Panc1 (cell line): ENCODE measurements at regions not wholly inside any gene's neighbourhood (a gene's known extent, or its start where the extent isn't known, plus 50 kb on each side); places are given as distances from the start of the nearest gene placed in this dataset.

Experiments used
- ATAC-seq: fragments of 200-7000 bp; cut with Tn5 transposase; 2 replicates; pipeline ENCODE4 v1.9.1; 2020; ENCODE audit warnings: mild to moderate bottlenecking, moderate library complexity
- BruUV-seq: library from RNA; stranded (reverse); fragments of 400-500 nt; replicated peaks from 2 replicates; lab custom pipeline; 2021; lab: Mats Ljungman, UMichigan
- CTCF ChIA-PET: fragments of 300-600 bp; sonication (Branson Sonifier 250); formaldehyde crosslinking; loops from one replicate; lab custom pipeline; 2022; ENCODE audit warnings: antibody characterized with exemption; lab: Charles Lee
- POLR2A ChIA-PET: fragments of 300-600 bp; sonication (Branson Sonifier 250); formaldehyde crosslinking; loops from one replicate; lab custom pipeline; 2022; ENCODE audit warnings: antibody characterized with exemption; lab: Charles Lee
- DNase-seq: peaks from one replicate; pipeline ENCODE4 v3.0.0-alpha.2; 2010; ENCODE audit warnings: low read depth, low spot score
- H3K27ac ChIP-seq: 2 replicates; pipeline ENCODE4 v1.5.1; 2011; ENCODE audit warnings: mild to moderate bottlenecking, low read length, inconsistent platforms
- H3K27me3 ChIP-seq: fragments of 200-500 bp; sonication (Bioruptor generic); 2 replicates; pipeline ENCODE4 v1.6.0; 2014; ENCODE audit warnings: low read length, inconsistent platforms; ENCODE audit not compliant: control insufficient read depth, insufficient read depth
- H3K36me3 ChIP-seq: fragments of 200-500 bp; sonication (Bioruptor generic); 2 replicates; pipeline ENCODE4 v1.5.1; 2014; ENCODE audit warnings: inconsistent platforms, mild to moderate bottlenecking, low read length, moderate library complexity; ENCODE audit not compliant: control insufficient read depth, insufficient read depth
- H3K4me1 ChIP-seq: 2 replicates; pipeline ENCODE4 v1.5.1; 2011; ENCODE audit warnings: inconsistent platforms, mild to moderate bottlenecking, low read length, moderate library complexity; ENCODE audit not compliant: control insufficient read depth, insufficient read depth
- H3K4me3 ChIP-seq, 2 experiments: 2 replicates each; pipeline ENCODE4 v1.5.1; 2011 to 2012; ENCODE audit warnings: low read depth in 2 of 2, low read length in 2 of 2, mild to moderate bottlenecking in 2 of 2, inconsistent platforms in 1 of 2, moderate library complexity in 1 of 2
- H3K9me3 ChIP-seq: fragments of 200-500 bp; sonication (Bioruptor generic); 2 replicates; pipeline ENCODE4 v1.5.1; 2014; ENCODE audit warnings: low read depth, mild to moderate bottlenecking, inconsistent platforms, low read length, moderate library complexity; ENCODE audit not compliant: control insufficient read depth, insufficient read depth
- POLR2AphosphoS5 ChIP-seq: IDR thresholded peaks from 2 replicates; pipeline ENCODE4 v1.6.1; 2012; ENCODE audit warnings: mild to moderate bottlenecking, low read depth, low read length, moderate library complexity
- SIN3A ChIP-seq: IDR thresholded peaks from 2 replicates; pipeline ENCODE4 v1.6.1; 2012; ENCODE audit warnings: low read depth, mild to moderate bottlenecking, low read length, moderate library complexity, borderline replicate concordance; ENCODE audit not compliant: insufficient read depth
- TCF7L2 ChIP-seq: IDR thresholded peaks from 2 replicates; pipeline ENCODE4 v1.6.1; 2011; ENCODE audit warnings: mild to moderate bottlenecking, low read depth, low read length, inconsistent platforms
- in situ Hi-C: cut with HindIII; loops from 2 replicates; pipeline ENCODE4 v1.10.0; 2016; ENCODE audit warnings: low sequenced_read_pairs, low pct_unique_long_range_greater_than_20kb
- intact Hi-C: fragments of 100-400 bp; cut with micrococcal nuclease; formaldehyde crosslinking; loops from one replicate; pipeline ENCODE4 v1.10.0; 2022; ENCODE audit not compliant: unreplicated experiment
- TF ChIP-seq, protein P1 (sequence below), 2 experiments: IDR thresholded peaks; 2 replicates each; pipeline ENCODE4 v1.6.1; 2011 to 2012; ENCODE audit warnings: low read depth in 2 of 2, control low read depth in 1 of 2, low read length in 1 of 2, mild to moderate bottlenecking in 1 of 2, moderate library complexity in 1 of 2; ENCODE audit not compliant: insufficient read depth in 1 of 2
- TF ChIP-seq, protein P2 (sequence below): fragments of 450-650 bp; IDR thresholded peaks from 2 replicates; pipeline ENCODE4 v1.5.1; 2017; ENCODE audit warnings: mild to moderate bottlenecking

DNA sequence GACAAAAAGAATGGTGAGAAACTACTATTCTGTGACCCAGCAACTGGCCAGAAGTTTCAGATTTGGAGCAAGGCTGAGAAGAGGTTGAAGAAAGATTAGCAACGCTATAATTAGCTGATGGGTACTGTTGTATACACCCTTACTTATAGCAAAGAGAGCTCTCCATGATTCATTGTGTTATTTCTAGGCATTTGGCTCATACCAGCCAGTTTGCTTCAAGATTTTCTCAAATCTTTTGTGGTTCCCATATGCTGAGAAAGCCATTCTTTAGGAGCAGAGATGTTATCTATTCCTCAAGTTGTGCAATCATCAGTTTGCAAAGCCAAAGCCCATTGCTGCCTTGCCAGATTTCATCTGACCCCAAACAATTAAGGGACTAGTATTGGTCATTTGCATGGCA lies 179.4 kb downstream of the ETS1 start:
- Histone ChIP-seq H3K27ac (no peak overlapping the region), H3K4me1 (no peaks in the 10 kb centered on the region), H3K9me3 (no peaks in the 10 kb centered on the region), H3K27me3 (no peaks in the 10 kb centered on the region; the same call in 1 of the 2 replicates), H3K4me3 (no peak overlapping the region), H3K36me3 (no peaks in the 10 kb centered on the region)
- BruUV-seq = no TSS peak
- ChIA-PET CTCF (no interaction called here), POLR2A (no interaction called here)
- in situ Hi-C loops = no loop called here
- intact Hi-C loops = no loop called here
- ATAC-seq (no peak), DNase-seq (no peak)
- no peak for TF ChIP-seq TCF7L2
- TF ChIP-seq, protein P1, sequence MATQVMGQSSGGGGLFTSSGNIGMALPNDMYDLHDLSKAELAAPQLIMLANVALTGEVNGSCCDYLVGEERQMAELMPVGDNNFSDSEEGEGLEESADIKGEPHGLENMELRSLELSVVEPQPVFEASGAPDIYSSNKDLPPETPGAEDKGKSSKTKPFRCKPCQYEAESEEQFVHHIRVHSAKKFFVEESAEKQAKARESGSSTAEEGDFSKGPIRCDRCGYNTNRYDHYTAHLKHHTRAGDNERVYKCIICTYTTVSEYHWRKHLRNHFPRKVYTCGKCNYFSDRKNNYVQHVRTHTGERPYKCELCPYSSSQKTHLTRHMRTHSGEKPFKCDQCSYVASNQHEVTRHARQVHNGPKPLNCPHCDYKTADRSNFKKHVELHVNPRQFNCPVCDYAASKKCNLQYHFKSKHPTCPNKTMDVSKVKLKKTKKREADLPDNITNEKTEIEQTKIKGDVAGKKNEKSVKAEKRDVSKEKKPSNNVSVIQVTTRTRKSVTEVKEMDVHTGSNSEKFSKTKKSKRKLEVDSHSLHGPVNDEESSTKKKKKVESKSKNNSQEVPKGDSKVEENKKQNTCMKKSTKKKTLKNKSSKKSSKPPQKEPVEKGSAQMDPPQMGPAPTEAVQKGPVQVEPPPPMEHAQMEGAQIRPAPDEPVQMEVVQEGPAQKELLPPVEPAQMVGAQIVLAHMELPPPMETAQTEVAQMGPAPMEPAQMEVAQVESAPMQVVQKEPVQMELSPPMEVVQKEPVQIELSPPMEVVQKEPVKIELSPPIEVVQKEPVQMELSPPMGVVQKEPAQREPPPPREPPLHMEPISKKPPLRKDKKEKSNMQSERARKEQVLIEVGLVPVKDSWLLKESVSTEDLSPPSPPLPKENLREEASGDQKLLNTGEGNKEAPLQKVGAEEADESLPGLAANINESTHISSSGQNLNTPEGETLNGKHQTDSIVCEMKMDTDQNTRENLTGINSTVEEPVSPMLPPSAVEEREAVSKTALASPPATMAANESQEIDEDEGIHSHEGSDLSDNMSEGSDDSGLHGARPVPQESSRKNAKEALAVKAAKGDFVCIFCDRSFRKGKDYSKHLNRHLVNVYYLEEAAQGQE (IDR thresholded peaks at IDR 0.05; ENCODE audit: insufficient read depth in 1 of 2, low read depth in 2 of 2, low read length in 1 of 2) = no peak
- TF ChIP-seq, protein P2, sequence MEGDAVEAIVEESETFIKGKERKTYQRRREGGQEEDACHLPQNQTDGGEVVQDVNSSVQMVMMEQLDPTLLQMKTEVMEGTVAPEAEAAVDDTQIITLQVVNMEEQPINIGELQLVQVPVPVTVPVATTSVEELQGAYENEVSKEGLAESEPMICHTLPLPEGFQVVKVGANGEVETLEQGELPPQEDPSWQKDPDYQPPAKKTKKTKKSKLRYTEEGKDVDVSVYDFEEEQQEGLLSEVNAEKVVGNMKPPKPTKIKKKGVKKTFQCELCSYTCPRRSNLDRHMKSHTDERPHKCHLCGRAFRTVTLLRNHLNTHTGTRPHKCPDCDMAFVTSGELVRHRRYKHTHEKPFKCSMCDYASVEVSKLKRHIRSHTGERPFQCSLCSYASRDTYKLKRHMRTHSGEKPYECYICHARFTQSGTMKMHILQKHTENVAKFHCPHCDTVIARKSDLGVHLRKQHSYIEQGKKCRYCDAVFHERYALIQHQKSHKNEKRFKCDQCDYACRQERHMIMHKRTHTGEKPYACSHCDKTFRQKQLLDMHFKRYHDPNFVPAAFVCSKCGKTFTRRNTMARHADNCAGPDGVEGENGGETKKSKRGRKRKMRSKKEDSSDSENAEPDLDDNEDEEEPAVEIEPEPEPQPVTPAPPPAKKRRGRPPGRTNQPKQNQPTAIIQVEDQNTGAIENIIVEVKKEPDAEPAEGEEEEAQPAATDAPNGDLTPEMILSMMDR = no peak

DNA sequence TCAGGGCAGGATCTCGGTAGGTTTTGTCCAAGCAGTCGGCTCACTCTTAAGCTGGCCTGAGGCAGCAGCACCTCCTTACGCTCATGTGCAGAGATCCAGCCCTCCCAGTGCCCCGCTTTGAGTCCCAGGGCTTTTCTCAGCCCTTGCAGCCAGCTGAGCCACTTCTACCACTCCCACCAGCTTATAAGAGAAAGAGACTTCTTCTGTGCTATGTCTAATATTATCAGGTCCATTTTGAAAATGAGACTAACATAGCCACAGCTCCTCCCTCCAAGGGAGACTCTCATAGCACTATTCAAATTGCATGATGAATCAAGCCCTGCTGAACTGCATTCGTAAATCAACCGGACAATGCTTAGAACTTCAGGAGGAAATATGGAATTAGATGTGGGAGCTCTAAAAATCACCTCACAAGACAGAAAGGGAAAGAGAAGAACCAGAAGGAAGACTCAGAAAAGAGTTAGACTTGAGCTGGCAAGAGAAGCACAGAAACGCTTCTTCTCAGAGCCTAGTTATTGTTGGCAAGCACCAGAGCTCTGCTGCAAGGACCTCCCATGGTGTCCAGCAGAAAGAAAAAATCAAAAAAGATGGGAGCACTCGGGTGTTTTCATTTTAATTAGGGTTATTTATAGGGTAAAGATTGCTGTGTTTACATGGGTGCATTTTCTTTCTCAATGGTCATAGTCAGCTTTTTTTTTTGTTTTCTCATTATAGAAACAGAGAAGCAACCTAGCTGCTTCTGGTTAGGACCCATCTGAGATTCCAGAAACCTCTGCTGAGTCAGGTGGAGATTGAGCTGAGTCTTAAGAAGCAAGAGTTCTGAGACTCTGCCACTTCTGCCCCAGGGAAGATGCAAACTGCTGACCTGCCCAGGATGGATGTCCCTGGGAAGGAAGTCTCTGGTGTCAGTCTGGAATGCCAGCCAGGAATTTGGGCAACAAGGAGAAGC lies 181.4 kb downstream of the ETS1 start:
- no peak for ATAC-seq
- no peak for DNase-seq
- no peak overlapping the region for H3K4me3 ChIP-seq
- no peaks in the 10 kb centered on the region for H3K9me3 ChIP-seq
- H3K27ac ChIP-seq = no peak overlapping the region
- BruUV-seq = no TSS peak
- TF ChIP-seq, protein P2 = no peak
- TF ChIP-seq SIN3A (no peak), POLR2AphosphoS5 (no peak), TCF7L2 (no peak)
- TF ChIP-seq, protein P1 (IDR thresholded peaks at IDR 0.05; ENCODE audit: insufficient read depth in 1 of 2, low read depth in 2 of 2, low read length in 1 of 2) = no peak
- in situ Hi-C loops (no loop called here), intact Hi-C loops (no loop called here)
- ChIA-PET CTCF (no interaction called here), POLR2A (no interaction called here)
- H3K27me3 ChIP-seq = no peaks in the 10 kb centered on the region; the same call in 1 of the 2 replicates
- no peaks in the 10 kb centered on the region for H3K4me1 ChIP-seq
- no peaks in the 10 kb centered on the region for H3K36me3 ChIP-seq
